T1000 (cell line): ENCODE measurements at regions not wholly inside any gene's neighbourhood (a gene's known extent, or its start where the extent isn't known, plus 50 kb on each side); places are given as distances from the start of the nearest gene placed in this dataset.
"Not testable (repeated sequence)": the region's sequence is repeated elsewhere in the genome, so short reads cannot be mapped to it uniquely, and the experiment has no call there.

Experiments
- DNase-seq: peaks from one replicate; lab custom pipeline; 2025; ENCODE audit warnings: mixed read lengths; lab: John Stamatoyannopoulos, UW

GRCh38 chr2:195168369-195168768 is 488.7 kb upstream of the SLC39A10 start:
- no peak for DNase-seq

GRCh38 chr2:195164930-195165329 is 492.1 kb upstream of the SLC39A10 start:
- DNase-seq, result no peak

GRCh38 chr2:195162918-195163317 is 494.1 kb upstream of the SLC39A10 start:
- no peak for DNase-seq

- DNase-seq, result no peak
These were observed 494.8 kb upstream of the SLC39A10 start for GRCh38 chr2:195162194-195162593.

- DNase-seq, result no peak
These were observed 496.1 kb upstream of the SLC39A10 start for GRCh38 chr2:195160963-195161362.

GRCh38 chr2:195151711-195152110 is 505.3 kb upstream of the SLC39A10 start:
- DNase-seq, result no peak

GRCh38 chr2:195150819-195151218 is 506.2 kb upstream of the SLC39A10 start:
- DNase-seq, result no peak

GRCh38 chr2:195148004-195148403 is 509.0 kb upstream of the SLC39A10 start:
- DNase-seq, result no peak

- DNase-seq, result no peak
These were observed 510.1 kb upstream of the SLC39A10 start for GRCh38 chr2:195146761-195147541.

GRCh38 chr2:195138435-195138834 is 518.6 kb upstream of the SLC39A10 start:
- DNase-seq, result no peak

- not testable (repeated sequence) for DNase-seq
These were observed 531.1 kb upstream of the SLC39A10 start for GRCh38 chr2:195125889-195126288.

GRCh38 chr2:195124391-195125079 is 532.5 kb upstream of the SLC39A10 start:
- DNase-seq, result no peak

- DNase-seq, result no peak
These were observed 534.4 kb upstream of the SLC39A10 start for GRCh38 chr2:195122653-195123052.

- no peak for DNase-seq
These were observed 535.7 kb upstream of the SLC39A10 start for GRCh38 chr2:195121341-195121740.

GRCh38 chr2:195119231-195119630 is 537.8 kb upstream of the SLC39A10 start:
- no peak for DNase-seq

GRCh38 chr2:195118276-195118675 is 538.8 kb upstream of the SLC39A10 start:
- DNase-seq, result no peak

- DNase-seq, result no peak
These were observed 540.0 kb upstream of the SLC39A10 start for GRCh38 chr2:195117011-195117410.

GRCh38 chr2:195115738-195116137 is 541.3 kb upstream of the SLC39A10 start:
- no peak for DNase-seq

GRCh38 chr2:195108182-195108581 is 548.8 kb upstream of the SLC39A10 start:
- no peak for DNase-seq

GRCh38 chr2:195106681-195107380 is 550.2 kb upstream of the SLC39A10 start:
- DNase-seq, result no peak

GRCh38 chr2:195105581-195105980 is 551.4 kb upstream of the SLC39A10 start:
- no peak for DNase-seq

- no peak for DNase-seq
These were observed 562.7 kb upstream of the SLC39A10 start for GRCh38 chr2:195094330-195094729.

- no peak for DNase-seq
These were observed 564.7 kb upstream of the SLC39A10 start for GRCh38 chr2:195092341-195092740.
